ENCODE measurements at regions not wholly inside any gene's neighbourhood (a gene's known extent, or its start where the extent isn't known, plus 50 kb on each side); places are given as distances from the start of the nearest gene placed in this dataset.

DNA sequence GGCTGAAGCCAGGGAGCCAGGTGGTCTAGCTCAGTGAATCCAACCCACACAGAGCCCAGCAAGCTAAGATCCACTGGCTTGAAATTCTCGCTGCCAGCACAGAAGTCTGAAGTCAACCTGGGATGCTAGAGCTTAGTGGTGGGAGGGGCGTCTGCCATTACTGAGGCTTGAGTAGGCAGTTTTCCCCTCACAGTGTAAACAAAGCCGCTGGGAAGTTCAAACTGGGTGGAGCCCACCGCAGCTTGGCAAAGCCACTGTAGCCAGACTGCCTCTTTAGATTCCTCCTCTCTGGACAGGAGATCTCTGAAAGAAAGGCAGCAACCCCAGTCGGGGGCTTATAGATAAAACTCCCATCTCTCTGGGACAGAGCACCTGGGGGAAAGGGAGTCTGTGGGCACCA, 452.1 kb downstream of the NR4A2 start:
- peak; percentile 60 for DNase-seq

DNA sequence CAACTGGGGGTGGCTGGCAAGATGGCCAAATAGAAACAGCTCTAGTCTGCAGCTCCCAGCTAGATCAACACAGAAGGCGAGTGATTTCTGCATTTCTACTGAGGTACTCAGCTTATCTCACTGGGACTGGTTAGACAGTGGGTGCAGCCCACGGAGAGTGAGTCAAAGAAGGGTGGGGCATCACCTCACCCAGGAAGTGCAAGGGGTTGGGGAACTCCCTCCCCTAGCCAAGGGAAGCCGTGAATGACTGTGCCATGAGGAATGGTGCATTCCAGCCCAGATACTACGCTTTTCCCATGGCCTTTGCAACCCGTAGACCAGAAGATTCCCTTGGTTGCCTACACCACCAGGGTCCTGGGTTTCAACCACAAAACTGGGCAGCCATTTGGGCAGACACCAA, 452.6 kb downstream of the NR4A2 start:
- peak; percentile 97 for DNase-seq

DNA sequence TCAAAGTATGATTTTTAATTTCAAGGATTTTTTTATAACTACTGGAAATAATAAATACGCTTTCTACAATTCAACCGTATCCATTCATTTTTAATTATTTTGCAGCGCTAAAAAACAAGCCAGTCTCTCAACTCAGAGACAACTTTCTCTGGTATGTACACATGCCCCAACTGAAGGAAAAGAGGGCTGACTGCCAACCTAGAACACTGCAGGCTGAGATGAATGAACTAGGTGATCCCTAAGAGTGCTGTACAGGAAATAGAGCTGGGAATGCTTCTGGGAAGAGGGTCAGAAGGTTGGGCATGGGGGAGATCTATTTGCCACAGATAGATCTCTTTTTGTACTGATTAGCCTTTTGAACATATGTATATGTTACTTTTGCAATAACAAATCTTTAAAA, 460.1 kb downstream of the NR4A2 start:
- DNase-seq, result peak; percentile 67

DNA sequence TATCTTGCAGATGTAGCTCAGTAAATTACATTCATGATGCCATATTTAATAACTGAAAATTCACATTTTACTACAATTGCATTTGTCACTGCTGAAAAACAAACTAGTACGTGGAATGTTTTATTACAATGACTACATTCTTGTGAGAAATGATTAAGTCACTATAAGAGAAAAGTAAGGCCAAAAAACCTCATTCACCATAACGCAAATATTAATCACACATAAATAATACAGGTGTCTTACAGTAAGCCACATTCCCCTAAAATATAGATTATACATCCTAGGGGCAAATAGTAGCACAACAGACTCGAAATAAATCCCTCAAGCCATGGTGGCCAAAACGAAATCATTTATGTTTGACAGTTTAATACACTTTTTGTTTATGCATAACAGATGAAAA, 460.6 kb downstream of the NR4A2 start:
- DNase-seq, result no peak

DNA sequence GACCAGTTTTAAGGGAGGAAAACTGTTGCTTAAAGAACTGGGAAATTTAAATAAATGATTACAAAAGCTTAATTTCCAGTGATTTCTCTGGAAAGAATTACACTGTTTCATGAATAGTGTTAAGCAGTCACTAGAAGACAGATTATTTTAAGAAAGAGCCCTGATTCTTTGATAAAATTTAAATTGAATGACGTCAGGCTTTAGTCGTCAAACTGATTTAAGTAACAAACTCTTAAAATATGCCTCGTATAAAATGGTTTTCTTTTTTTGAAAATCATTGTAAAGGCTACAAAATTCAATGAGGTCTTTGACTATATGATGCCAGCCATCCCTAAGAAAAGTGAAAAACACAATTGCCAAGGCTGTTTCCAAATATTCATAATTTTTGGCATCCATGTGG, 465.0 kb downstream of the NR4A2 start:
- DNase-seq, result no peak

DNA sequence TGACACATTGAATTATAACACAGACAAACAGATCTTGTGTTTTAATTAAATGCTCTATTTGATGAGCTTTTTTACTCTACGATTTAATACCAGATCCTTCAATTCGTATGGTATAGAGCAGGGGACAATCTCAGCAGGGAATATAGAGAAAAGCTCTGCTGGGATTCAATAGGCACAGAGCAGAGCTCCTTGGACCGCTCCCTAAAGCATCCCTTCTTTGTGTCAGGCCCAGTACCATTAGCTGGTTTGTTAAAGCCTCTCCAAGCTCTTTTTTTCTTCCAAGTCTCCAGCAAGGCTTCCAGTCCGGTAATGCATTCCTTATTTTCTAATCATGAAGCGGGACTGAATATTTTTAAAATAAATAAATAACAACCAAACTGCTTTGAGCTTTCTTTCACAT, 466.0 kb downstream of the NR4A2 start:
- DNase-seq, result no peak

DNA sequence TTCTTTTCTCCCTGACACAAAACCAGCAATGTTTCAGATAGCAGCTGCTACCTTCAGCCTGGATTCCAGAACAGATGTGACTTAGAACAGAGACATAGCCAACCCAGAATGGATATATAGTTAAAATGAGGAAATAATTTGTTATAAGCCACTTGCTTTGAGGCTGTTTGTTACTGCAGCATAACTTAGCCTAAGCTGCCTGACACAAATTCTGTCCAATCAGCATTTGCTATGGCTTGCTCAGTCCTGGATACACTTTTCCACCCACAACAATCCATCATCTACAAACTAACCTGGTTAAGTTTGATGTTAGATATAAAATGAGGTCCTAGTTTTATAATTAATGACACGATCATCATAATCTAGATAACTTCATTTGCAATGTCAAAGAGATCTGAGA, 480.4 kb downstream of the NR4A2 start:
- no peak for DNase-seq

DNA sequence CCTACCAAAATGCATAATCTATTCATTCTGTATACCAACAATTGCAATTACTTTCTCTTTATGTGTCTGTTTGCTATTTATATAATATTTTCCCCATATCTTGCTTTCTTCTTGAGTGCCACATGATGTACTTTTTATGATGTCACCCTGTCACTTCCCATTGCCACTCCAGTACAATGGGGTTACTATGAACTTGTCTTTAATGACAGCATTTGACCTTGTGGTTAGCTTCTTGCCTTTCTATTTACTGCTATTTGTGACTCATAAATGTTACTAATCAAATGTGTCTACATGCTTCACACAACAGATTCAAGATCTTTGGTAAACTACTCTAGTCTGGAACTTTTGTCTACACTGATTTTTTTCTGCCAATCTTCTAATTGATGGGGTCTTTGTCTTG, 486.3 kb downstream of the NR4A2 start:
- DNase-seq, result no peak

DNA sequence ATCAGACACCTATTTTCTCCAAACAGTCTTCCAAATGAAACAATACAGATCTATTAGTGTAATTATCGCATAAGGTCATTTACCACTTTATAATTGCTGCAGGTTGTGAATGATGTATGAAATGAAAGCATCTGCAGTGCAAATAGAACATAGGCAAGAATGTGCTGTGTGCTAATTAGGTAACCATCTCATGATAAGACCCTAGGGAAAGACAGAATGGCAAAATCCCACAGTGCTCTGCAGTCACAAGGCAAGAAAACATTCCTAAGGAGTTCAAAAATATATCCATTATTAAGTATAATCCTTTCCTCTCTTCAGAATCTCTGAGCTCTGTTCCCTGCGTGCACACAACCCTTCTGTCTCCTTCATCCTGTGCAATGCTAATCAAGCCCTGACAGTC, 488.1 kb downstream of the NR4A2 start:
- no peak for DNase-seq

DNA sequence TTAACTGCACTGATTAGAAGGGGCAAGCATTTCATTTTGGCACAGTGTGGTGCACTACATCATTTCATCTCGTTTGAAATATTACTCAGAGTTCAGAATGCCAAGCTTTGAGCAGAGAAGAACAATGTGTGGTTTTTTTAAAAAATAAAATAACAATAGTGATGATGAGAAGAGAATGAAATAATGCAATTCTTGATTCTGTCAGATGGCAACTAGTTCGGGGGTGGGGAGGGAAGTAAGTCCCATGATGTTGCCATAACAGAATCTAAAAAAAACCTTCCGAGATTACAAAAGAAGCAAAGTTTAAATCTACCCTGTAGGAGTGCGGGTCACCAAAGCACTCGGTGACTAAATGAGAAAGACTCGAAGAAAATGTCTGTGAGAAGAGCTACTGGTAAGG, 490.4 kb downstream of the NR4A2 start:
- DNase-seq, result peak; percentile 1

DNA sequence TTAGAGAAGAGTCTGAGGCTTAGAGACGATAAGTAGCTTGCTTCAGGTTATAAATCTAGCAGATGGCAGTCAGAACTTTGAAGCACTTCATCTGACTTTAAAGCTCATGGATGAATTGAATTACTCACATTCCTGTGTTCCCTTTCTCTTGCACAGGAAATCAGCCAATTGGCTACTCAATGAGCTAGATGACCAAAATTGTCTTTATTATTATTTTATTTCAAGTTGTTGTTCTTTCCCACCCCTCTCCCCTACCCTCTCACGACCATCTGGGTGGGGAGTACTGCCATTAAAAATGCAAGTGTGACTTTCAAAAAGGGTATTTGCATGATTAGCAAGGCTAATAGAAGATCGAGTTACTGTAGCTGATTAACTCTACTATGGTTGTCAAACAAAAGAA, 491.1 kb downstream of the NR4A2 start:
- DNase-seq, result no peak

DNA sequence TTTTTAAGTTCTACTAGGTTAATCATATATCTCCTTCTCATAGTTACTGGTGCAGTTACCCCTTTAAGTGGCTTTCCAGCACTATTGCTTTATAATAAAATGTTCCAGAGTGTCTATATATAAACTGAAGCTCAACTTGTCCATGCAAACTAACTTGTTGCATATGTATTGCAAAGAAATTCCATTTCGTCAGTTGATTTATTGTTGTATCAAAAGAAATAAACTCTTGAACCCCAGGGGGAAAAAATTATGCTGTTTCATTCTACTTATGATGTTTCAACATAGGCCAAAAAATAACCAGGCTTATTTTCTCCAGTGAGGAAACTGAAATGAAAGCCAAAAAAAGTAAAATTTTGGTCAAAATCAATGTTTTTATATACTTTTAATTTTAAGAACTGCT, 491.9 kb downstream of the NR4A2 start:
- DNase-seq, result no peak

DNA sequence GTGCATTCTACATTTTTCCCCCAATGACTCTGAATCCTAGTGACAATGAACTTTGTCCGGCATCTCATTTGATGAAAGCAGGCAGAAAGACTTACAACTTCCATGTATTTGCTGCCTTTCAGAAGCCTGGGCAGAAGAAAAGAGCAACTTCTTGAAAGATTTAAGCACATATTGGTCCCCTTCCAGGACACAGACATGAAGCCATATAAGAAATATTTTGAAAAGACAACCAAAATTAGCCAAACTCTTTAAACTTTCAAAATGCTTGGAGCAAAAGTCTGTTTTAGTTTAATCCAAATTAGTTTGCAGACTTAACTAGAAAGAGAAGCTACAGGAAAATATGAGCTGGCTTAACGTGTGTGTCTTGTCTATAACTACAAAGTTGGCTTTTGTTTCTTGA, 492.5 kb downstream of the NR4A2 start:
- no peak for DNase-seq

DNA sequence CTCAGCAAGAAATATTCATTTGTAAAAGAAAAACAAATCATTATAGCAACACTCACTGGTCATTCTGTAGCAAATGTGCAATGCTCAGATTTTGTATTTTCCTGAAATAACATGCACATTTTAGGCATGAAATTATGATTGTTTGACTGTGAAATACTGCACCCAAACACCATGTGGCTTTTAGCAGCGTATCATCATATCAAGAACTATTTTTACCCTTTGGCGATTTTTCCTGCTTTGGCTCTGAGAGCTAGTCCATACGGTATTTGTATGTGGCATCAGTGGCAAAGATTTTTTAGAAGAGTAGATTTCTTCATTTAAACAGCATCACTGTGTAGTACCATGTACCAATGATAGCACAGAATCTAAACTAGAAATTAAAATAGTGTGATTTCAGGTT, 493.1 kb downstream of the NR4A2 start:
- DNase-seq, result no peak

DNA sequence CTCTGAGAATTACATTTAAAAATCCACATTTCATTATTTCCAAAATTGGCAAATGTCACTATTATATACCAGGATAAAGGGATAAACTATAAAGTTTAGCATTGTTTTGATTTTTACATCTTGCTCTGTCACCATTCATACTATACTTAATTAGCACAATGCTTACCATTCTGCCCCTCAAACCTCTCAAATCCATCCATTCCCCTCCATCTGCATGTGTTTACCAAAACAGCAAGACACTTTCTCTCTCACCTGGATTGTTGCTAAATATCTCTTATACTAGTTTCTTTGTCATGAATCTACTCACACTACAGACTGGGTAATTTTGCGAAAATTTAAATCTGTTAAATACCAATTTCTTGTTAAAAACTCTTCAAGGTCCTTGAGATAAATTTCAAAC, 496.1 kb downstream of the NR4A2 start:
- no peak for DNase-seq

DNA sequence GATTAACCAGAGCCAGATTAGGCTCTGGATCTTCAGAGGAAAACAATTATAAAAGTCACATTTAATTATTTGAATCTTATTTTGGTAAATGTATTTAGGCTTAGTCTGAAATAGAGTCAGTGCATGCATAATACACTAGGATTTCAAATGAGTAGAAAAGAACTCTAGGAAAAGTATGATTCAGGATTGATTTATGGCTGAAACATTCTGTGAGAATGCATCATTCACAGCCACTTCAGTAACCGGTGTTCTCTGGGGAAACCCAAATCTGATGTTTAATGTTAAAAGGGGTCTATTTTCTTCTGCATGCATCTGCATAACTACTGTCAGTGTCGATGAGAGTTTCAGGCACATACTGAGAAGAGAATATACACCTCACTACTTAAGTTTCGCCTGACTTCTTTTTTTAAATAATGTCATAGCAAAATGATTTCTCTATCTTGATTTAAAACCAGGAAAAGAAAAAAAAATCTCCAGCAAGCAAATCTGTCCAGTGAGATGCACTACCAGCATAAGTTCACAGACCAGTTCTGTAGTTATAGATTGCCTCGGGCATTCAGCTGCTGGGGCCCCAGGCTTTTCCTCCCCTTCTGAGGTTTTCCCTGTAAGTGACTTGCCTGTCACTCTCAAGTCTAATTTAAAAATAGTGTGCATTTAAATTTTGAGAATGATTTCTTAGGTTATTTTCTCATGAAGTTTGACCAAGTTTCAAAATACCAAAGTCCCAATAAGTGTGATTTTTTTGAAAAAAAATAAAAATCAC, 501.5 kb downstream of the NR4A2 start:
- DNase-seq, result peak; percentile 47

DNA sequence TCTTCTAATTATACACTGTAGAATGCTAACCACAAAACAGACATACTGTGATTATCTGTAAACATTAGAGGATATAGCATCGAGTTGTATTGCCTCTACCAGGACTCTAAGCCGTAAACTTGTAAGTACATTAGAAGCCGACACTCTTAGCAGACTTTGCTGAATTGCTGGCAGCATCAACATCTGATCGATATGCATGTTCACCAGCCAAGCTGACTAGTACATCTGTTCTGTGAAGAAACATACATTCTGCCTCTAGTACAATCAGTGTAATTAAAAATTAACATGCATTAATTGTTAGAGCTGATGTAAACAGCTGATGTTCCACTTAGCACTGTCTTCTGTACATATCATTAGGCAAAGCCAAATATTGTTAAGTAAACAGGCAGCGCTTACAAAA, 502.2 kb downstream of the NR4A2 start:
- DNase-seq, result no peak

DNA sequence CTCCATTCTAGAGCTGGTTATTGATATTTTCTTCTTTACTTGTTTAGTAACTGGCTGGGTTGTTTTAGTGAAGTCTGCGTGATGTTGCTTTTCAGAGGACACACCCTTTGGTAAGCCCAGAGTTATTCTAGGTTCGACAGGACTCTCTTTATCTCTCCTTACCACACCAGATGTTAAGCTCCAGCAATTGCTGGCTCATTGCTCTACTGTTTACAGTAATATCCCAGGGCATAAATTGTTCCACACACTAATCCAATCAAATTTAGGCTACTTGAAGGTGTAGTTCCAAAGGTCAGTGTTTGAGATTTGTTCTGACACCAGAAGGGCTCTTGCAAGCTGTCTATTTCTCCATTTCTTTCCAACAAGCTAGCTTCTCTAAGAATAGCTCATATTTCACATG, 506.6 kb downstream of the NR4A2 start:
- DNase-seq, result no peak

DNA sequence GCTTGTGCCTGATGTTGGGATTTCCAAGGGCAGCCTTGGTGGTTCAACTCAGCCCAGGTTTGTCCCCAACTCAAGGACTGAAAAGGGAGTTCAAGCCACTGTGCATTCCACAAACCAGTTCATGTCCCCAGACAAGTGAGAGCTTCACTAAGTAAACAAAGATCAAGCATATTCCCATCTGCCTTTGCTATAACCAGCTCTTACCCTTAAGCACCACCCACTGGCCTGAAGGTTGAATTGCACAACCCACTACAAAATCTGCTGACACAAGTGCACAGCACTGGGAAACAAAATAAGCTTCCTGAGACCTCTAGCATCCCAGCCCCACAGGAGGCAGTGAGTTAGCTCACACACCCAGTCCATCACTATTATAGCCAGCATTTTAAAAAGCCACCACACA, 516.7 kb downstream of the NR4A2 start:
- DNase-seq, result peak; percentile 35

DNA sequence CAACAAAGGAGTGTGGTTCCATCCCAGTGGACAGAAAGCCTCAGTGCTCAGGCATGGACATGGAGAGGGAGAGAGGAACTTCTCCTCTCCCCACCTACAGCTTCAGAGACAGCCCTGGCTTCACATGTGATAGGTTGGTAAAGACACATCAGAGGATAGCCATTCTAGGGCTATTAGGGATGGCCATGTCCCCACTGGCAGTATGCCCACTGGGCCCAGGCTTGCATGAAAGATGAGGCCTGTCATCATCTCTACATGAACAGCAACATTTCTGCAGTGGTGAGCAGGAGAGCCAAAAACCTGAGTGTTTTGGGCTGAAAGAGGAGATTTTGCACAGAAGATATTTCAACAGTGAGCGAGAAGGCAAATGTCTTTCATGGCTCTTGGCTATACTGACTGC, 517.2 kb downstream of the NR4A2 start:
- DNase-seq, result no peak

DNA sequence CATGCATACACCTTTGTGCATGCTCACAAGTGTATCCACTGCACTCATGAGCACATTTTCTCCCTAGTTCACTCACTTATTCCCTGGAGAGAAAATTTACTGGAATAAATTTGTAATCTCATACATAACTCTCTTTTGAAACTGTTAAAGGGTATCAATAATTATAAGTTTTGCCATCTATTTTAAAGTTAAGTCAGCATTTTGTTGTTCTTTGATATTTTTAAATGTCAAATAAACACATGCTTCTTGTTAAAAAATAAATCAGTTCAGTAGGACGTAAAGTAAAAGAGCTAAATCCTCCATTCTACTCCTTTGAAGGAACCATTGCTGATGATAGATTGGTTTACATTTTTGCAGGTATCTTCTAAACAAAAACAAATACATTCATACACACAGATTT, 522.1 kb downstream of the NR4A2 start:
- no peak for DNase-seq

DNA sequence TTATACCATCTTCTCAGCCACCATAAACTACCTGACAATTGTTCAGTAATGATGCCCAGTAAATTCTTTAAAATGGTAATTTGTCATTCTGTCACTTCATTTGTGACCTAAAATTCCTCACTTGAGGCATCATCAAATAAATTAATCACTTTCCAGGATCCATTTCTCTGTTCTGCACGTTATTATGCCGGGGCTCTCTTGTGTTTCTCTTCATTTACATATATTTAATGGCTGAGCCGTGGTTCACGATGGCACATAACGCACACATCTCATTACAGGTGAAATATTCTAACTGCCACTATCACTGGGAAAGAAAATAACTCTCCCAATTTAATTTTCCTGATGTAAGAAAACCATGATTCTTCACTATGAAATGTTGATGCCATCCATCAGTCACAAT, 529.6 kb downstream of the NR4A2 start:
- DNase-seq, result no peak

DNA sequence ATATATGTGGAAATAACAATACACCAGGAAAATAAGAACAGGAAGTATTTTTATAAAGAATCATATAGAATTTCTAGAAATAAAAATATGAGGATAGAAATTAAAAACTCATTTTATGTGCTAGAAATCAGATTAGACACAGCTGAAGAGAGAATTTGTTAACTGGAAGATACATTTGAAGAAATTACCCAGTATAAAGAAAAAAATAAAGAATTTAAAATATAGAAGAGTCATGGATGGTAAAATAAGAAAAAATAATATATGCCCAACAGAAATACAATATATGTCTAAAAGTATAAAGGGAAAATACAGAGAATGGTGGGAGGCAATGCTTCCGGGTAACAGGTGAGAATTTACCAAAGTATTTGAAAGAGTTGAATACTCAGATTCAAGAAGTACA, 539.9 kb downstream of the NR4A2 start:
- no peak for DNase-seq

DNA sequence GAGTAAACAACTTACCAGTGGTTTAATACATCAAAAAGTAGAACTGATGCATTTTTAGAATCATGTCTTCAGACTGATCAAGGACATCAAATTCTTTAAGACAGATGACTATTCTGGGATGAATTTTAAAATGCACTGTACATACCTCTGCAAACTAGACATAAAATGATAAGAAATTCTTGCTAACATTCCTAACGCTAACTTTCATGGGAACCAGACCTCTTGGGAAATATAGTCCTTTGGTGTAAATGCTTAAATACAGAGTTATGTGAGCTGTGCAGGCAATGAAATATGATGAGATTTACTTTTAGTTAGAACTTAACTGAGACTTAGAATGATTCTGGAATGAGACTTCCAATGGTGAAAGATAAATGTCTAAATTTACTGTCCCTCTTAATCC, 562.0 kb downstream of the NR4A2 start:
- DNase-seq, result peak; percentile 24

DNA sequence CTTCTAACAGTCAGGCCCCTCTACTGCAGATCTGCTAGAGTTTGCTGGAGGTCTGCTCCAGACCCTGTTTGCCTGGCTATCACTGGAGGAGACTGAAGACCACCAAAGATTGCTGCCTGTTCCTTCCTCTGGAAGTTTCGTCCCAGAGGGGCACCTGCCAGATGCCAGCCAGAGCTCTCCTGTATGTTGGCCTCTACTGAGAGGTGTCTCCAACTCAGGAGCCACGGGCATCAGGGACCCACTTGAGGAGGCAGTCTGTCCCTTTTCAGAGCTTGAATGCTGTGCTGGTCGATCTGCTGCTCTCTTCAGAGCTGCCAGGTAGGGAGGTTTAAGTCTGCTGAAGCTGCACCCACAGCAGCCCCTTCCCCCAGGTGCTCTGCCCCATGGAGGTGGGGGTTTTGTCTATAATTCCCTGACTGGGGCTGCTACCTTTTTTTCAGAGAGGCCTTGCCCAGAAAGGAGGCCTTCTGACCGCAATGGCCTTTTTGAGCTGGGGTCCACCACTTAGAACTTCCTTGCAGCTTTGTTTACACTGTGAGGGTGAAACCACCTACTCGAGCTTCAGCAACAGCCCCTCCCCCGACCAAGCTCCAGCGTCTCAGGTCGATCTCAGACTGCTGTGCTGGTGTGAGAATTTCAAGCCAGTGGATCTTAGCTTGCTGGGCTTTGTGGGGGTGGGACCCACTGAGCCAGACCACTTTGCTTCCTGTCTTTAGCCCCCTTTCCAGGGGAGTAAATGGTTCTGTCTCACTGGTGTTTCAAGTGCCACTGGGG, 566.0 kb downstream of the NR4A2 start:
- no peak for DNase-seq

All from NCI-H226 (cell line).